ENCODE measurements at regions not wholly inside any gene's neighbourhood (a gene's known extent, or its start where the extent isn't known, plus 50 kb on each side); places are given as distances from the start of the nearest gene placed in this dataset.

DNA sequence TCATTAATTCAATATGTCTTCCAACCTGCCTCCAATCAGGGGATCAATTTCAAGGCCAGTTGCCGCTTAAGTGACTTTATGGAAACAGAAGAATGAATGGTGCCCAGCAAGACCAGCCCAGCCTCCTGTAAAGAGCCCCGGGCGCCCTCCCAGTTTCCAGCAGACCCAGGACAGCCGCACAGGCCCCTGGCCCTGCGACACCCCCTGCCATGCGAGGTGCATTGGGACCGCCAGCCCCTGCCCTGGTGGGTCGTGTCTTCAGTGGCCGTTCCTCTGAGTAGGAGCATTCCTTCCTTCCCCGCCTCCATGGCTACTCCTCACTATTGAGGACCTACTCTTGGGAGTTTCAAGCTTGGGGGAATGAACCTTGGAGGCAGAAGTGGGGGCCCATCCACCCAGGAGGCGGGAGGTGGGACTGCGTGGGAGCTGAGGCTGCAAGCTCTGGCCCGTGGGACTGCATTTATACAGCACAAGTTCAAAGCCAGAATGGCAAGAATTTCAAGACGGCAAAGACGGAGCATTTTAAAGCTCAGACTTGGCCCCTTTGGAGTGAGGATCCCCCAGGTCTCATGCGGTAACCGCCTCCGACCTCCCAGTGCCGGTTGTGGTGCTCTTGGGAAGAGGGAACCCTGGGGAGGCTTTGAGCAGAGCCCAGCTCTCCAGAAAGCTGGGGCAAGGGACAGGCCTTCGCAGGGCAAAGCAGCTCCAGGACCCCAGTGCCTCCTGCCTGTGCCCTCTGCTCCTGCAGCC lies 73.1 kb upstream of the ACTRT2 start (continued):
- TF ChIP-seq, protein P1, sequence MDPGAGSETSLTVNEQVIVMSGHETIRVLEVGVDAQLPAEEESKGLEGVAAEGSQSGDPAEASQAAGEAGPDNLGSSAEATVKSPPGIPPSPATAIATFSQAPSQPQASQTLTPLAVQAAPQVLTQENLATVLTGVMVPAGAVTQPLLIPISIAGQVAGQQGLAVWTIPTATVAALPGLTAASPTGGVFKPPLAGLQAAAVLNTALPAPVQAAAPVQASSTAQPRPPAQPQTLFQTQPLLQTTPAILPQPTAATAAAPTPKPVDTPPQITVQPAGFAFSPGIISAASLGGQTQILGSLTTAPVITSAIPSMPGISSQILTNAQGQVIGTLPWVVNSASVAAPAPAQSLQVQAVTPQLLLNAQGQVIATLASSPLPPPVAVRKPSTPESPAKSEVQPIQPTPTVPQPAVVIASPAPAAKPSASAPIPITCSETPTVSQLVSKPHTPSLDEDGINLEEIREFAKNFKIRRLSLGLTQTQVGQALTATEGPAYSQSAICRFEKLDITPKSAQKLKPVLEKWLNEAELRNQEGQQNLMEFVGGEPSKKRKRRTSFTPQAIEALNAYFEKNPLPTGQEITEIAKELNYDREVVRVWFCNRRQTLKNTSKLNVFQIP (CRISPR knock-in tag; IDR thresholded peaks at IDR 0.05; ENCODE audit: borderline replicate concordance, low read depth): no peak
- TF ChIP-seq, protein P2, sequence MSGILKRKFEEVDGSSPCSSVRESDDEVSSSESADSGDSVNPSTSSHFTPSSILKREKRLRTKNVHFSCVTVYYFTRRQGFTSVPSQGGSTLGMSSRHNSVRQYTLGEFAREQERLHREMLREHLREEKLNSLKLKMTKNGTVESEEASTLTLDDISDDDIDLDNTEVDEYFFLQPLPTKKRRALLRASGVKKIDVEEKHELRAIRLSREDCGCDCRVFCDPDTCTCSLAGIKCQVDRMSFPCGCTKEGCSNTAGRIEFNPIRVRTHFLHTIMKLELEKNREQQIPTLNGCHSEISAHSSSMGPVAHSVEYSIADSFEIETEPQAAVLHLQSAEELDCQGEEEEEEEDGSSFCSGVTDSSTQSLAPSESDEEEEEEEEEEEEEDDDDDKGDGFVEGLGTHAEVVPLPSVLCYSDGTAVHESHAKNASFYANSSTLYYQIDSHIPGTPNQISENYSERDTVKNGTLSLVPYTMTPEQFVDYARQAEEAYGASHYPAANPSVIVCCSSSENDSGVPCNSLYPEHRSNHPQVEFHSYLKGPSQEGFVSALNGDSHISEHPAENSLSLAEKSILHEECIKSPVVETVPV (CRISPR knock-in tag; IDR thresholded peaks at IDR 0.05): no peak

DNA sequence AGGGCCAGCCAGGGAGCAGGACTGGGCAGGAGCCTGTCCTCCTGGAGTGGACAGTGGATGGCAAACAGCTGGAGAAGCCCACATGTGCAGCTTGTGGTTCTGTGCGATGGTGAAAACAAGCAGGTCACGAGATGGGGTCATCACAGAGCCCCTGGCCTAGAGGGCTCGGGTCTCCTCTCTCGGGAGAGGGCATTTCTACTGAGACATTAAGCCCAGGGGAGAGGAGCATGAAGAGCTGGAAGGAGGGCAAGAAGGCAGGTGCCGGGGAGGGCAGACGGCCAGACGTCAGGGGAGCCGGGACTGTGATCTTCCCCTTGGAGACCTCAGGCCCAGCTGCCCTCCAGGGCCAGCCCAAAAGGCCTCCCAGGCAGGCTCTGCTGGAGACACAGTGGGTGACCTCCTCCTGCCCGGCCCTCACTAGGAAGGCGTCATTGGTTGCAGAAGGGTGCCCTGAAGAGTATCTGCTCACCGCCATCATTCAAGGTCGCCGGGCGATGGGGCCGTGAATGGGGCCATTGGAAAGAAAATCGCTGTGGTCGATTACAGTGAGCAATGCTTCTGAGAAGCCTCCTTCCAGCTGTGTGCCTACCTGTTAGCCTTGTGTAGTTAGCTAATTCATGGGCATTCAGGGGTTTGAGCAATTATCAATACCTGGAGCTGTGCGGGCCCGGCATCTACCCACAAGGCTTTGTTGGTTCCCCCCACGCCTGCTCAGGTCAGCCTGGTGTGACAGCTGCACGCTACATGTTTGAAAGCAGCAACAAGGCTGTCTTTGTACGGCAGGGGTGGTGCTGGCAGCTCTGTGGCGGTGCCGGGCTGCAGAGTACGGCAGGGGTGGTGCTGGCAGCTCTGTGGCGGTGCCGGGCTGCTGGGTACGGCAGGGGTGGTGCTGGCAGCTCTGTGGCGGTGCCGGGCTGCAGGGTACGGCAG lies 72.3 kb upstream of the ACTRT2 start:
- ATAC-seq: no peak

DNA sequence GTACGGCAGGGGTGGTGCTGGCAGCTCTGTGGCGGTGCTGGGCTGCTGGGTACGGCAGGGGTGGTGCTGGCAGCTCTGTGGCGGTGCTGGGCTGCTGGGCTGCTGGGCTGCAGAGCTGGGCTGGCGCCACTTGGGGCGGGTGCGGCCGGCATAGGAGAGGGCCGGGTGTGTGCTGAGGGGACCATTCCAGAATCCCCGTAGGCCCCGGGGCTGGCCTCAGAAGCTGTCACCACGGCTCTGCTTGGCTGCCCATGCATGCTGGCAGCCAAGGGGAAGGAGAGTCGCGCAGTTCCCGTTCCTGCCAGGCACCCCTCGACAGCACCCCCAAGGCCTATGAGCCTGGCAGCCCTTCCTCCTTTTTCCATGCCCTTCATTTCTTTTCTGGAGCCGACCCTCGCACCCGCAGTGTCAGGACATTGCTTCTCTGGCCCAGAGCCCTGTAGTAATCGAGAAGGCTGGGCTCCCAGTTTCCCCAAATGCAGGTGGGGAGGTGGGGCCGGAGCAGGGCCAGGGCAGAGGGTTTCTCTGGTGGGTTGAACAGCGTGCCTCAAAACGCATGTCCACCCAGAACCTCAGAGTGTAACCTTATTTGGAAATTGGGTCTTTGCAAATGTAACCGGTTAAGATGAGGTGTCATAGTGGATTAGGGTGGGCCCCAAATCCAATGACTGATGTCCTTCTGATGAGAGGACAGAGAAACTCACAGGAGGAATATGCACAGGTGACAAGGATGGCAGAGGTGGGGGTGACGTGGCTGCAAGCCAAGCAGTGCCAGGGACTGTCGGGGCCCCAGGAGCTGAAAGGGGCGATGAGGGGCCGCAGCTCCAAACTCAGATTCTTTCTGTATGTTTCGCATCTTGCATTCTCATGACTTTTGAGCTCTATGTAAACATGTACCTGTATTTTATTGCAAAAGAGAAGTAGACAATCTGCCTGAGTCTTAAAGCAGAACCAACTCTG lies 71.0 kb upstream of the ACTRT2 start:
- no peak for ATAC-seq
- TF ChIP-seq ZNF8 (CRISPR knock-in tag; IDR thresholded peaks at IDR 0.05) (no peak), ZC3H10 (CRISPR knock-in tag; IDR thresholded peaks at IDR 0.05) (no peak), ZNF565 (CRISPR knock-in tag; conservative IDR thresholded peaks at IDR 0.05; ENCODE audit: low read depth) (no peak), OSR1 (CRISPR knock-in tag; IDR thresholded peaks at IDR 0.05) (no peak), ZFP3 (CRISPR knock-in tag; IDR thresholded peaks at IDR 0.05) (no peak), BACH2 (CRISPR knock-in tag; IDR thresholded peaks at IDR 0.05; ENCODE audit: borderline replicate concordance) (no peak), TOX (CRISPR knock-in tag; IDR thresholded peaks at IDR 0.05; ENCODE audit: borderline replicate concordance) (no peak), PPARA (CRISPR knock-in tag; IDR thresholded peaks at IDR 0.05; ENCODE audit: borderline replicate concordance) (no peak), TCF4 (CRISPR knock-in tag; IDR thresholded peaks at IDR 0.05; ENCODE audit: borderline replicate concordance) (no peak), SNAI2 (CRISPR knock-in tag; IDR thresholded peaks at IDR 0.05) (no peak), ARNTL (CRISPR knock-in tag; IDR thresholded peaks at IDR 0.05; ENCODE audit: borderline replicate concordance, low read depth) (no peak), ISL1 (CRISPR knock-in tag; IDR thresholded peaks at IDR 0.05) (no peak), ESRRG (CRISPR knock-in tag; IDR thresholded peaks at IDR 0.05) (no peak)
- TF ChIP-seq, protein P3, sequence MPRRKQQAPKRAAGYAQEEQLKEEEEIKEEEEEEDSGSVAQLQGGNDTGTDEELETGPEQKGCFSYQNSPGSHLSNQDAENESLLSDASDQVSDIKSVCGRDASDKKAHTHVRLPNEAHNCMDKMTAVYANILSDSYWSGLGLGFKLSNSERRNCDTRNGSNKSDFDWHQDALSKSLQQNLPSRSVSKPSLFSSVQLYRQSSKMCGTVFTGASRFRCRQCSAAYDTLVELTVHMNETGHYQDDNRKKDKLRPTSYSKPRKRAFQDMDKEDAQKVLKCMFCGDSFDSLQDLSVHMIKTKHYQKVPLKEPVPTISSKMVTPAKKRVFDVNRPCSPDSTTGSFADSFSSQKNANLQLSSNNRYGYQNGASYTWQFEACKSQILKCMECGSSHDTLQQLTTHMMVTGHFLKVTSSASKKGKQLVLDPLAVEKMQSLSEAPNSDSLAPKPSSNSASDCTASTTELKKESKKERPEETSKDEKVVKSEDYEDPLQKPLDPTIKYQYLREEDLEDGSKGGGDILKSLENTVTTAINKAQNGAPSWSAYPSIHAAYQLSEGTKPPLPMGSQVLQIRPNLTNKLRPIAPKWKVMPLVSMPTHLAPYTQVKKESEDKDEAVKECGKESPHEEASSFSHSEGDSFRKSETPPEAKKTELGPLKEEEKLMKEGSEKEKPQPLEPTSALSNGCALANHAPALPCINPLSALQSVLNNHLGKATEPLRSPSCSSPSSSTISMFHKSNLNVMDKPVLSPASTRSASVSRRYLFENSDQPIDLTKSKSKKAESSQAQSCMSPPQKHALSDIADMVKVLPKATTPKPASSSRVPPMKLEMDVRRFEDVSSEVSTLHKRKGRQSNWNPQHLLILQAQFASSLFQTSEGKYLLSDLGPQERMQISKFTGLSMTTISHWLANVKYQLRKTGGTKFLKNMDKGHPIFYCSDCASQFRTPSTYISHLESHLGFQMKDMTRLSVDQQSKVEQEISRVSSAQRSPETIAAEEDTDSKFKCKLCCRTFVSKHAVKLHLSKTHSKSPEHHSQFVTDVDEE (CRISPR knock-in tag; IDR thresholded peaks at IDR 0.05): no peak
- TF ChIP-seq, protein P2 (CRISPR knock-in tag; IDR thresholded peaks at IDR 0.05): no peak
- TF ChIP-seq, protein P4, sequence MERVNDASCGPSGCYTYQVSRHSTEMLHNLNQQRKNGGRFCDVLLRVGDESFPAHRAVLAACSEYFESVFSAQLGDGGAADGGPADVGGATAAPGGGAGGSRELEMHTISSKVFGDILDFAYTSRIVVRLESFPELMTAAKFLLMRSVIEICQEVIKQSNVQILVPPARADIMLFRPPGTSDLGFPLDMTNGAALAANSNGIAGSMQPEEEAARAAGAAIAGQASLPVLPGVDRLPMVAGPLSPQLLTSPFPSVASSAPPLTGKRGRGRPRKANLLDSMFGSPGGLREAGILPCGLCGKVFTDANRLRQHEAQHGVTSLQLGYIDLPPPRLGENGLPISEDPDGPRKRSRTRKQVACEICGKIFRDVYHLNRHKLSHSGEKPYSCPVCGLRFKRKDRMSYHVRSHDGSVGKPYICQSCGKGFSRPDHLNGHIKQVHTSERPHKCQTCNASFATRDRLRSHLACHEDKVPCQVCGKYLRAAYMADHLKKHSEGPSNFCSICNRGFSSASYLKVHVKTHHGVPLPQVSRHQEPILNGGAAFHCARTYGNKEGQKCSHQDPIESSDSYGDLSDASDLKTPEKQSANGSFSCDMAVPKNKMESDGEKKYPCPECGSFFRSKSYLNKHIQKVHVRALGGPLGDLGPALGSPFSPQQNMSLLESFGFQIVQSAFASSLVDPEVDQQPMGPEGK (CRISPR knock-in tag; IDR thresholded peaks at IDR 0.05; ENCODE audit: borderline replicate concordance): no peak

More for the DNA sequence above, 72.3 kb upstream of the ACTRT2 start:
- no peak for TF ChIP-seq ZNF565 (CRISPR knock-in tag; conservative IDR thresholded peaks at IDR 0.05; ENCODE audit: low read depth)
- no peak for TF ChIP-seq TCF4 (CRISPR knock-in tag; IDR thresholded peaks at IDR 0.05; ENCODE audit: borderline replicate concordance)
- TF ChIP-seq ARNTL (CRISPR knock-in tag; IDR thresholded peaks at IDR 0.05; ENCODE audit: borderline replicate concordance, low read depth): no peak
- TF ChIP-seq, protein P3 (CRISPR knock-in tag; IDR thresholded peaks at IDR 0.05): no peak

Measured in SK-N-SH treated with all-trans-retinoic acid at 6 μM for 48 hours (cell line).